ENCODE measurements at regions not wholly inside any gene's neighbourhood (a gene's known extent, or its start where the extent isn't known, plus 50 kb on each side); places are given as distances from the start of the nearest gene placed in this dataset.

DNA sequence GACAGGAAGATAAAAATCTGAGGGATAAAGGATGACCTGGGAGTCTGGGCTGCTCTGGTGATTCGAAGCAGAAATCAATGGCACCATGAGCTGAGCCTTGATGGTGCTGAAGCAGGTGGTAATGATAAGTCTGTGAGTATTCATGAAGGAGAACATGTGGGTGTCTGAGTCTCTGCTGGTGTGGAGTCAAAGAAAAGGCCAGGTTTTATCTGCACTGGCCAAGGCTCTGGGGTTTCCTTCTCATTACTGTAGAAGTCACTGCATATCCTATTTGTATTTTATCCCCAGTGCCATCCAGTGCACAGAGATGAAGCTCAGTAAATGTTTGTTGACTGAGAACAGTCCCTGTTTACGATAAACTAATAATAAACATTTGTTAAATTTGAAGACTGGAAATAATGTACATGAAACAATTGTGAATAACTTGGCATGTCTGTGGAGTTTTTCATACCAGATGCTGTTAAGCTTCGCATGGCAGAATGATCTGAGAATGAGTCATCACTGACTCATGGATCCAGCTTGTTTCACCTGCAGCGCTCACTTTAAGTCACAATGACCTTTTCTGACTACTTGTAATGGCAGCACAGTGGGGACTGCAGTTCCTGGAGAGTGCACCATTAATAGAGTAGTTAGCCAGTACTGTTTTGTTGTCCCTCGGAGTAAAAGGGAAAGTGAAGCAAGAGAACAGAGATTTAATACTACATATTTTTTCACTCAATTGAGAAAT lies 538.5 kb downstream of the HTR7 start:
- H3K27ac ChIP-seq, result no peak overlapping the region
- DNase-seq (no peak), ATAC-seq (peak in 1 of 4 donors; percentile 19)
- H3K27me3 ChIP-seq, result no peaks in the 10 kb centered on the region
- no peaks in the 10 kb centered on the region for H3K4me1 ChIP-seq
- WGBS (ENCODE audit: insufficient coverage, low coverage, low lambda C conversion rate, missing lambda C conversion rate), result 48% methylated on average over 5 of the region's 5 CpGs
- no peak overlapping the region for H3K4me3 ChIP-seq
- intact Hi-C loops (cut with DNase I), result no loop called here
- TF ChIP-seq POLR2A (IDR thresholded peaks at IDR 0.05), result no peak
- TF ChIP-seq, protein P1, sequence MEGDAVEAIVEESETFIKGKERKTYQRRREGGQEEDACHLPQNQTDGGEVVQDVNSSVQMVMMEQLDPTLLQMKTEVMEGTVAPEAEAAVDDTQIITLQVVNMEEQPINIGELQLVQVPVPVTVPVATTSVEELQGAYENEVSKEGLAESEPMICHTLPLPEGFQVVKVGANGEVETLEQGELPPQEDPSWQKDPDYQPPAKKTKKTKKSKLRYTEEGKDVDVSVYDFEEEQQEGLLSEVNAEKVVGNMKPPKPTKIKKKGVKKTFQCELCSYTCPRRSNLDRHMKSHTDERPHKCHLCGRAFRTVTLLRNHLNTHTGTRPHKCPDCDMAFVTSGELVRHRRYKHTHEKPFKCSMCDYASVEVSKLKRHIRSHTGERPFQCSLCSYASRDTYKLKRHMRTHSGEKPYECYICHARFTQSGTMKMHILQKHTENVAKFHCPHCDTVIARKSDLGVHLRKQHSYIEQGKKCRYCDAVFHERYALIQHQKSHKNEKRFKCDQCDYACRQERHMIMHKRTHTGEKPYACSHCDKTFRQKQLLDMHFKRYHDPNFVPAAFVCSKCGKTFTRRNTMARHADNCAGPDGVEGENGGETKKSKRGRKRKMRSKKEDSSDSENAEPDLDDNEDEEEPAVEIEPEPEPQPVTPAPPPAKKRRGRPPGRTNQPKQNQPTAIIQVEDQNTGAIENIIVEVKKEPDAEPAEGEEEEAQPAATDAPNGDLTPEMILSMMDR (IDR thresholded peaks at IDR 0.05), result no peak
- no peaks in the 10 kb centered on the region for H3K9me3 ChIP-seq
- no peaks in the 10 kb centered on the region for H3K36me3 ChIP-seq

DNA sequence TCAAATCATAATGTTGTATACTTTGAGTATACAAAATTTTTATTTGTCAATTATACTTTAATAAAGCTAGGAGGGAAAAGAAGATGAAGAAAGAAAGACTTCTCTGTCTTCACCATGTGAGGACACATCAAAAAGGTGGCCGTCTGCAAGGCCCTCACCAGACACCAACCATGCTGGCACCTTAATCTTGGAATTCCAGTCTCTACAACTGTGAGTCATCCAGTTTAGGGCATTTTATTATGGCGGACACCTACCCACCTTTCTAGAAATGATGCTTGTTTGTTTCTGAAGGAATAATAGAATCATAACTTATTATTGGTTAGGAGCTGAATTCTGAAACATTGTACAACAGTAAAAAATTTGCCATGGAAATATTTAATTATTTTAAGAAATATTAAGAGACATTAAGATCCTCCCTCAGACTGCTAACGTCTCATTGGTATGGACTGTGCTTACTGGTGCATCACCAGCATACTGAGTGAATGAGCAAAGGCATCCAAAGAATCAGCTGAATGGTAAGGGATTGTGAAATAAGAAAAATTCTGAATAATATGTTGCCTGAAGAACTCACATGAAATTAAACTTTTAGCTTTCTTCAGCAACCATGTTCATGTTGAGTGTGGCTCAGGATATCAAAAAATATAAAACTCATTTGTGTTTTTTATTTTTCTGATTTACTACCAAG lies 536.6 kb downstream of the HTR7 start:
- no peak for DNase-seq
- no peak for ATAC-seq
- TF ChIP-seq, protein P1 (IDR thresholded peaks at IDR 0.05), result no peak
- TF ChIP-seq POLR2A (IDR thresholded peaks at IDR 0.05), result no peak
- H3K27ac ChIP-seq, result no peak overlapping the region
- 51% methylated on average over 3 of the region's 3 CpGs for WGBS (ENCODE audit: insufficient coverage, low coverage, low lambda C conversion rate, missing lambda C conversion rate)
- no peaks in the 10 kb centered on the region for H3K9me3 ChIP-seq
- H3K4me1 ChIP-seq, result no peaks in the 10 kb centered on the region
- intact Hi-C loops (cut with DNase I), result no loop called here
- H3K4me3 ChIP-seq, result no peak overlapping the region
- no peaks in the 10 kb centered on the region for H3K27me3 ChIP-seq
- H3K36me3 ChIP-seq, result no peaks in the 10 kb centered on the region

DNA sequence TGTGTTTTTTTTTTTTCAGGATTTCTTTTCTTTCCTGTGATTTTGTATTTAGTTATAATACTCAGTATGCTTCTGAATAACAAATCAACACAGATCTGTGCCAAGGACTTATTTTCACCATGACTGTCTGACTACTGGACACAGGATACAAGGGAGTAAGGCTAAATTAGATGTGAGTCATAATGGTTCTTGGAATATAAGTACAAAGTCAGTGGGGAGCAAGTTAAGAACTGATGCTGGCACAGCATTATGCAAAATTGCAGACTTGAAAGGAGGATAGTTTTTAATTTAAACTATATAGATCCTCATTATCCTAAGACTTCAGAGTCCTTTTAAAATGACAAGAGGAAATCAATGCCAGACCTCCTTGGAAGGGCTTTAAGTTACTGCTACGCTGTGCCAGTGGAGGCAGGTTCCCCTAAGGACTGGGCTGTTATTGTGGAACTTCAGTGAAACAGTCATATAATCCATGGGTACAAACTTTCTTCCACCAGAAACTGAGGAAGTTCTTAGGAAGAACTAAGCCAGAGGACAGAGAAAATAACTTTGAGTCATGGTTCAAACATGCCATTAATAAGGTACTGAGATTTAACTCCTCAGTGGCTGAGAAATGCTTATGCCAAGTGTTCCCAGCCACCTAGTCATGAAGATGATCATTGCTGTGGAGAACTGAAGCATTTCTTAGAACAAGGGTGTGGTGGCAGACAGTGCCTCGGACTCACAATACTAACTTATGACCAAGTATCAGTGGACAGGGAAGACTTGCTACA lies 531.2 kb downstream of the HTR7 start:
- TF ChIP-seq, protein P1 (IDR thresholded peaks at IDR 0.05), result no peak
- no peak for TF ChIP-seq POLR2A (IDR thresholded peaks at IDR 0.05)
- Histone ChIP-seq H3K36me3 (no peaks in the 10 kb centered on the region), H3K27ac (no peak overlapping the region), H3K4me3 (no peak overlapping the region), H3K9me3 (no peaks in the 10 kb centered on the region), H3K27me3 (no peaks in the 10 kb centered on the region), H3K4me1 (no peaks in the 10 kb centered on the region)
- 68% methylated on average over 2 of the region's 2 CpGs for WGBS (ENCODE audit: insufficient coverage, low coverage, low lambda C conversion rate, missing lambda C conversion rate)
- intact Hi-C loops (cut with DNase I), result no loop called here
- ATAC-seq (no peak), DNase-seq (no peak)

DNA sequence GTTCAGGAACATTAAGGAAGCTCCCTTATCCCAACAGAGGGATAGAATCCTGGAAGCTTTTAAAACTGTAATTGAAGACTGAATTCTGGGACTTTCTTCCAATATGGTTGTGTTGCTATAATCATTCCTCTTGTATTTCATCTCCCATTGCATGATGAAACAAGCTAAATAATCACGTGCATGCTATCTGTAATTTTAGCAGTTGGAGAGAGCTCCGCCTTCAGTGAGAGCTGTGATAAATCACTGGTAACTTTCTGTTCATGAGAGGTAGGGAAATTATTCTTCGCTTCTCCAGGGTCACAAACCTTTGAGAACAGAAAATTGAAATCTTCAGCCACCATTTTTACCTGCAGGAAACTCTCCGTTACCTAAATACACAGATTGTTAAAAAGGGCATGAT lies 530.2 kb downstream of the HTR7 start:
- TF ChIP-seq, protein P1 (IDR thresholded peaks at IDR 0.05), result no peak
- no peak for TF ChIP-seq POLR2A (IDR thresholded peaks at IDR 0.05)
- DNase-seq (no peak), ATAC-seq (no peak)
- no peak overlapping the region for H3K27ac ChIP-seq
- no peaks in the 10 kb centered on the region for H3K9me3 ChIP-seq
- intact Hi-C loops (cut with DNase I), result no loop called here
- H3K4me3 ChIP-seq, result no peak overlapping the region
- H3K4me1 ChIP-seq, result no peaks in the 10 kb centered on the region
- WGBS (ENCODE audit: insufficient coverage, low coverage, low lambda C conversion rate, missing lambda C conversion rate), result 65% methylated on average over 4 of the region's 4 CpGs
- H3K27me3 ChIP-seq, result no peaks in the 10 kb centered on the region
- no peaks in the 10 kb centered on the region for H3K36me3 ChIP-seq
